GM23338 (cell line): ENCODE measurements at regions not wholly inside any gene's neighbourhood (a gene's known extent, or its start where the extent isn't known, plus 50 kb on each side); places are given as distances from the start of the nearest gene placed in this dataset.

Experiments
- ATAC-seq: fragments of 200-7000 bp; cut with Tn5 transposase; 3 replicates; pipeline ENCODE4 v1.9.1; 2020
- DNase-seq: peaks from one replicate; pipeline ENCODE4 v3.0.0-alpha.2; 2015; ENCODE audit warnings: low spot score
- H2AFZ ChIP-seq: fragments of 200-600 bp; sonication (generic); 2 replicates; pipeline ENCODE4 v1.8.0; 2016; ENCODE audit warnings: antibody characterized with exemption, mild to moderate bottlenecking, moderate library complexity
- H3F3A ChIP-seq: fragments of 200-600 bp; sonication (generic); replicated peaks from 2 replicates; pipeline ENCODE4 v1.8.0; 2017; ENCODE audit warnings: antibody characterized with exemption, mixed run types, low read depth
- H3K27ac ChIP-seq: fragments of 200-600 bp; sonication (generic); 2 replicates; pipeline ENCODE4 v1.6.1; 2016; ENCODE audit warnings: low read depth
- H3K27me3 ChIP-seq: fragments of 200-600 bp; sonication (generic); 2 replicates; pipeline ENCODE4 v1.8.0; 2016; ENCODE audit warnings: mild to moderate bottlenecking, mixed run types, moderate library complexity; ENCODE audit not compliant: insufficient read depth
- H3K36me3 ChIP-seq: fragments of 200-600 bp; sonication (generic); 2 replicates; pipeline ENCODE4 v1.8.0; 2016; ENCODE audit warnings: mild to moderate bottlenecking; ENCODE audit not compliant: insufficient read depth
- H3K4me1 ChIP-seq: fragments of 200-600 bp; sonication (generic); 2 replicates; pipeline ENCODE4 v1.8.0; 2016; ENCODE audit warnings: mild to moderate bottlenecking, moderate library complexity; ENCODE audit not compliant: insufficient read depth
- H3K4me2 ChIP-seq: fragments of 200-600 bp; sonication (generic); 2 replicates; pipeline ENCODE4 v1.7.1; 2017; ENCODE audit warnings: mixed run types
- H3K4me3 ChIP-seq: fragments of 200-600 bp; sonication (generic); 2 replicates; pipeline ENCODE4 v1.6.1; 2016; ENCODE audit warnings: mixed run types
- H3K79me2 ChIP-seq: fragments of 200-600 bp; sonication (generic); replicated peaks from 2 replicates; pipeline ENCODE4 v1.8.0; 2017; ENCODE audit warnings: mild to moderate bottlenecking; ENCODE audit not compliant: insufficient read depth
- H3K9me2 ChIP-seq: fragments of 200-600 bp; sonication (generic); 2 replicates; pipeline ENCODE4 v1.8.0; 2017; ENCODE audit not compliant: insufficient read depth
- H4K20me1 ChIP-seq: fragments of 200-600 bp; sonication (generic); replicated peaks from 2 replicates; pipeline ENCODE4 v1.8.0; 2017; ENCODE audit warnings: mild to moderate bottlenecking; ENCODE audit not compliant: insufficient read depth
- H3K27ac Mint-ChIP-seq: 2 replicates; pipeline ENCODE4 v1.8.0; 2020; ENCODE audit warnings: inconsistent platforms, mild to moderate bottlenecking, moderate library complexity, mixed read lengths
- H3K27me3 Mint-ChIP-seq: 3 replicates; pipeline ENCODE4 v1.8.0; 2022; ENCODE audit warnings: low read depth, mild to moderate bottlenecking, moderate library complexity, mixed read lengths, inconsistent platforms; ENCODE audit not compliant: insufficient read depth, poor library complexity
- H3K36me3 Mint-ChIP-seq: 3 replicates; pipeline ENCODE4 v1.8.0; 2021; ENCODE audit warnings: low read depth, mild to moderate bottlenecking, inconsistent platforms, moderate library complexity, mixed read lengths
- H3K4me1 Mint-ChIP-seq: 3 replicates; pipeline ENCODE4 v1.8.0; 2020; ENCODE audit warnings: mild to moderate bottlenecking, inconsistent platforms, mixed read lengths
- H3K4me3 Mint-ChIP-seq: 3 replicates; pipeline ENCODE4 v1.8.0; 2021; ENCODE audit warnings: moderate library complexity, mild to moderate bottlenecking, inconsistent platforms, mixed read lengths
- H3K9me3 Mint-ChIP-seq: 3 replicates; pipeline ENCODE4 v1.8.0; 2020; ENCODE audit warnings: moderate library complexity, mild to moderate bottlenecking, inconsistent platforms, mixed read lengths
- CREB1 ChIP-seq: fragments of 250-450 bp; sonication (Bioruptor Pico); IDR thresholded peaks from 2 replicates; pipeline ENCODE4 v1.5.0; 2020; ENCODE audit warnings: low read depth, mild to moderate bottlenecking, moderate library complexity
- EZH2 ChIP-seq: fragments of 200-600 bp; sonication (generic); IDR thresholded peaks from one replicate; pipeline ENCODE4 v1.8.0; 2017; ENCODE audit warnings: antibody characterized with exemption, mild to moderate bottlenecking, low read depth; ENCODE audit not compliant: unreplicated experiment
- EZH2phosphoT487 ChIP-seq: fragments of 200-600 bp; sonication (generic); IDR thresholded peaks from one replicate; pipeline ENCODE4 v1.8.1; 2018; ENCODE audit warnings: antibody characterized with exemption; ENCODE audit not compliant: unreplicated experiment
- JUNB ChIP-seq: IDR thresholded peaks from one replicate; pipeline ENCODE4 v1.6.1; 2016; ENCODE audit warnings: antibody characterized with exemption; ENCODE audit not compliant: unreplicated experiment
- NANOG ChIP-seq: IDR thresholded peaks from 2 replicates; pipeline ENCODE4 v1.6.1; 2016; ENCODE audit warnings: antibody characterized with exemption, borderline replicate concordance
- STAT1 ChIP-seq: IDR thresholded peaks from one replicate; pipeline ENCODE4 v1.6.1; 2016; ENCODE audit warnings: antibody characterized with exemption; ENCODE audit not compliant: unreplicated experiment
- ZNF331 ChIP-seq: fragments of 250-450 bp; sonication (Bioruptor Pico); IDR thresholded peaks from 2 replicates; pipeline ENCODE4 v1.5.0; 2020; ENCODE audit warnings: low read depth, mild to moderate bottlenecking, moderate library complexity
- TF ChIP-seq, protein P1 (sequence below): IDR thresholded peaks from one replicate; pipeline ENCODE4 v1.6.1; 2018; ENCODE audit warnings: antibody characterized with exemption; ENCODE audit not compliant: unreplicated experiment

GRCh38 chr3:90011996-90012395 is 904.6 kb downstream of the EPHA3 start:
- no peak for TF ChIP-seq CREB1 (CRISPR knock-in tag)
- TF ChIP-seq, protein P1, sequence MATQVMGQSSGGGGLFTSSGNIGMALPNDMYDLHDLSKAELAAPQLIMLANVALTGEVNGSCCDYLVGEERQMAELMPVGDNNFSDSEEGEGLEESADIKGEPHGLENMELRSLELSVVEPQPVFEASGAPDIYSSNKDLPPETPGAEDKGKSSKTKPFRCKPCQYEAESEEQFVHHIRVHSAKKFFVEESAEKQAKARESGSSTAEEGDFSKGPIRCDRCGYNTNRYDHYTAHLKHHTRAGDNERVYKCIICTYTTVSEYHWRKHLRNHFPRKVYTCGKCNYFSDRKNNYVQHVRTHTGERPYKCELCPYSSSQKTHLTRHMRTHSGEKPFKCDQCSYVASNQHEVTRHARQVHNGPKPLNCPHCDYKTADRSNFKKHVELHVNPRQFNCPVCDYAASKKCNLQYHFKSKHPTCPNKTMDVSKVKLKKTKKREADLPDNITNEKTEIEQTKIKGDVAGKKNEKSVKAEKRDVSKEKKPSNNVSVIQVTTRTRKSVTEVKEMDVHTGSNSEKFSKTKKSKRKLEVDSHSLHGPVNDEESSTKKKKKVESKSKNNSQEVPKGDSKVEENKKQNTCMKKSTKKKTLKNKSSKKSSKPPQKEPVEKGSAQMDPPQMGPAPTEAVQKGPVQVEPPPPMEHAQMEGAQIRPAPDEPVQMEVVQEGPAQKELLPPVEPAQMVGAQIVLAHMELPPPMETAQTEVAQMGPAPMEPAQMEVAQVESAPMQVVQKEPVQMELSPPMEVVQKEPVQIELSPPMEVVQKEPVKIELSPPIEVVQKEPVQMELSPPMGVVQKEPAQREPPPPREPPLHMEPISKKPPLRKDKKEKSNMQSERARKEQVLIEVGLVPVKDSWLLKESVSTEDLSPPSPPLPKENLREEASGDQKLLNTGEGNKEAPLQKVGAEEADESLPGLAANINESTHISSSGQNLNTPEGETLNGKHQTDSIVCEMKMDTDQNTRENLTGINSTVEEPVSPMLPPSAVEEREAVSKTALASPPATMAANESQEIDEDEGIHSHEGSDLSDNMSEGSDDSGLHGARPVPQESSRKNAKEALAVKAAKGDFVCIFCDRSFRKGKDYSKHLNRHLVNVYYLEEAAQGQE, result no peak
- TF ChIP-seq ZNF331 (CRISPR knock-in tag), result no peak
- no peak for TF ChIP-seq JUNB
- no peak for TF ChIP-seq NANOG
- TF ChIP-seq EZH2phosphoT487, result no peak
- TF ChIP-seq EZH2, result no peak
- no peak for TF ChIP-seq STAT1
- Histone ChIP-seq H3K27ac (no peak overlapping the region), H4K20me1 (no peaks in the 10 kb centered on the region), H3K4me1 (peaks cover 4% of the 10 kb centered on the region; the same call in 1 of the 2 replicates), H3K79me2 (no peaks in the 10 kb centered on the region), H3K4me2 (no peak overlapping the region), H3K9me2 (peaks cover 11% of the 10 kb centered on the region), H3K4me3 (no peak overlapping the region), H3K36me3 (no peaks in the 10 kb centered on the region), H3K27me3 (no peaks in the 10 kb centered on the region), H2AFZ (no peak overlapping the region), H3F3A (no peaks in the 10 kb centered on the region)
- DNase-seq, result no peak
- H3K4me1 Mint-ChIP-seq, result peaks cover 9% of the 10 kb centered on the region; the same call in 2 of the 3 replicates
- no peaks in the 10 kb centered on the region for H3K27me3 Mint-ChIP-seq
- ATAC-seq, result no peak
- no peak overlapping the region for H3K4me3 Mint-ChIP-seq
- H3K27ac Mint-ChIP-seq, result no peak overlapping the region
- H3K9me3 Mint-ChIP-seq, result no peaks in the 10 kb centered on the region
- H3K36me3 Mint-ChIP-seq, result no peaks in the 10 kb centered on the region

- no peaks in the 10 kb centered on the region for H4K20me1 ChIP-seq
- DNase-seq (no peak), ATAC-seq (no peak)
- H3K4me1 Mint-ChIP-seq, result peaks cover 4% of the 10 kb centered on the region; the same call in 1 of the 3 replicates
- no peak overlapping the region for H3K4me3 Mint-ChIP-seq
- no peaks in the 10 kb centered on the region for H3F3A ChIP-seq
- no peaks in the 10 kb centered on the region for H3K36me3 ChIP-seq
- H3K27me3 Mint-ChIP-seq, result no peaks in the 10 kb centered on the region
- no peak overlapping the region for H3K4me3 ChIP-seq
- H3K4me1 ChIP-seq, result no peaks in the 10 kb centered on the region
- H3K36me3 Mint-ChIP-seq, result no peaks in the 10 kb centered on the region
- no peaks in the 10 kb centered on the region for H3K79me2 ChIP-seq
- peak overlapping the region; percentile 40; the same call in 1 of the 2 replicates for H2AFZ ChIP-seq
- no peaks in the 10 kb centered on the region for H3K9me3 Mint-ChIP-seq
- no peaks in the 10 kb centered on the region for H3K27me3 ChIP-seq
- no peak overlapping the region for H3K4me2 ChIP-seq
- H3K27ac Mint-ChIP-seq, result no peak overlapping the region
- peaks cover 7% of the 10 kb centered on the region; the same call in 1 of the 2 replicates for H3K9me2 ChIP-seq
- no peak overlapping the region for H3K27ac ChIP-seq
- TF ChIP-seq EZH2, result no peak
- TF ChIP-seq JUNB, result no peak
- no peak for TF ChIP-seq STAT1
- TF ChIP-seq, protein P1, result no peak
Measured at GRCh38 chr3:90015688-90016356, 908.4 kb downstream of the EPHA3 start.
